ENCODE measurements at regions not wholly inside any gene's neighbourhood (a gene's known extent, or its start where the extent isn't known, plus 50 kb on each side); places are given as distances from the start of the nearest gene placed in this dataset.
"Not testable (repeated sequence)": the region's sequence is repeated elsewhere in the genome, so short reads cannot be mapped to it uniquely, and the experiment has no call there.

DNA sequence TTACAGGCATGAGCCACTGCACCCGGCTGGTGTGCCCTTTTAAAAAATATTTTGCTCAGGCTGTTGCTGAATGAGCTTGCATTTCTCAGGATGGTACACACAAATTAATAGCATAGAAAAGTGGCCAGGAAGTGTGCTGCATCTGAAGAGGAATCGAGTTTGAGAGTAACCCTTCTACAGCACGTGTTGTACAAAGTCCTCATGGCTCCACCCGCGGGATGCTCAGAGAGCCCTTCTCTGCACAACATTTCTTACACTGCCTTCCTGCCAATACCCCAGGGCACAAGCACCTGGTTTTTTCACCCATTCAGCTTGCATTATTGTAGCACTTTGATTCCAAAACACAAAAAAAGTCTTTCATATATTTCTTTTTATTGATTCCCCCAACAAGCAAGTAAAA is 90.1 kb upstream of the NEDD4L start:
- DNase-seq = no peak

DNA sequence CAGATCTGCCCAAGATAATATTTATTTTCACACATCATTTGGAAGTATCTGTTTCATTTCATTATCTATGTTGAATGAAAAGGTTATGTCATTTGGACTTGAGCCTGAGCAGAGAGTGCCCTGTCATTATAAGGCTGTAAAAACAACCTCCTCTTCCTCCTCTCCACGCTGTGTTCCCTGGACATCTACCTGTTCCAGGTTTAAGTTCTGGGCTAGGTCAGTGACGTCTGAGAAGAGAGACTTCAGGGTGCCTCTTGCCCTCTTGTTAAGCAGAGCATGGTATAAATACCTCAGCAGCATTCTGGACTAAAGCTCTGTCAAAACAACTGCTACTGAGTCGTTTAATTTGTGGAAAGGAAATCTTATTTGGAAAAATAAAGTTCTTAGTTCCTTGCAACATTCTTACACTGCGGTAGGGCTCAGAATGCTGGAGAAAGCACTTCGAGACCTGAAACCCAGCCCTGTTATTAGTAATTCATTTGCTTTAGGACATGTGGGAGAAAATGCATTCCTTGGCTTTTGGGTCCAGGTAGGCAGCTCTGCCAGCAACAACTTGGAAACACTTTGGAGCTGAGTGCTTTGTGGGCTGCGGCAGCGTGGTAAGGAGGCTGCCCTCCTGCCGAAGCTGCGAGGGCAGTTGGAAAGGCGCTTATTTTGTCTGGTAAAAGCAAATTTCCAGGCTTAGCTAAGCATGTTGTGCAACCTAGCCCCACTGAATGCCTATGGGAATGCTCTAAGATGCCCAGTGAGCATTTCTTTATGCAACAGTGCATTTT is 91.8 kb upstream of the NEDD4L start:
- no peak for DNase-seq

GRCh38 chr18:57951117-57951796 is 92.8 kb upstream of the NEDD4L start:
- no peak for DNase-seq

DNA sequence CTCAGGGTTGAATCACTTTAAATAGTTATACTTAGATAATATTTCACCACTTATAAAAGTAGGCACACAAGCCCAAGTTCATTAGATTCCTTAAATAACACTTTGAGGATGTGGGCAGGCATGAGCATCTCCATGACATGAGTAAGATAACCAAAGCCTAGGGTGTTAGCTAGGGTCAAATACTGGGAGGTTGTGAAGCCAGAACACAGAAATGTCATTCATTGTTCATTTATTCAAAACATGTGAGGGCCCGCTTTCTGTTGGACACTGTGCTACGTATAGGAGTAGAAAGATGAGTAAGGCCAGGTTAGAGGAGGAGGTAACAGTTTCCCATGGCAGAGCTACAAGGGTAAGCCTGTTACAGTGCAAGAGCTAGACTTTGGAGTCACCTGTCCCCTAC is 93.5 kb upstream of the NEDD4L start:
- no peak for DNase-seq

DNA sequence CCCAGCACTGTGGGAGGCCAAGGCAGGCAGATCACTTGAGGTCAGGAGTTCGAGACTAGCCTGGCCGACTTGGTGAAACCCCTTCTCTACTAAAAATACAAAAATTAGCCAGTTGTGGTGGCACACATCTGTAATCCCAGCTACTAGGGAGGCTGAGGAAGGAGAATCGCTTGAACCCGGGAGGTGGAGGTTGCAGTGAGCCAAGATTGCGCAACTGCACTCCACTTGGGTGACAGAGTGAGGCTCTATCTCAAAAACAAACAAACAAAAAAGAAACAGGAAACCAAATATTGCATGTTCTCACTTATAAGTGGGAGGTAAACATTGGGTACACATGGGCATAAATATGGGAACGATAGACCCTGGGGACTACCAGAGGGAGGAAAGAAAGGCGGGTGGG is 94.7 kb upstream of the NEDD4L start:
- not testable (repeated sequence) for DNase-seq

DNA sequence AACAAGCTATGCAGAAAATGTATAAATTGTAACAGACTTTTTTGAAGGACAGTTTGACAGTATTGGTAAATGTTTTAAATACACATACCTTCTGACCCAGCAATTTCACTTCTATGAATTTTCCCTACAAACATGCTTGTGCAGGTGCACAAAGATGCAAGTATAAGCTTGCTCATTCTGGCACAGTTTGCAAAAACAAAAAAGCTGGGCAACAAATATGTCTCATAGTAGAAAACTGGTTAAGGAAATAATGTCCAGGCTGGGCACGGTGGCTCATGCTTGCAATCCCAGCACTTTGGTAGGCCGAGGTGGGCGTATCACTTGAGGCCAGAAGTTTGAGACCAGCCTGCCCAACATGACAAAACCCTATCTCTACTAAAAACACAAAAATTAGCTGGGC is 96.9 kb upstream of the NEDD4L start:
- no peak for DNase-seq

GRCh38 chr18:57943723-57944122 is 100.3 kb upstream of the NEDD4L start:
- no peak for DNase-seq

DNA sequence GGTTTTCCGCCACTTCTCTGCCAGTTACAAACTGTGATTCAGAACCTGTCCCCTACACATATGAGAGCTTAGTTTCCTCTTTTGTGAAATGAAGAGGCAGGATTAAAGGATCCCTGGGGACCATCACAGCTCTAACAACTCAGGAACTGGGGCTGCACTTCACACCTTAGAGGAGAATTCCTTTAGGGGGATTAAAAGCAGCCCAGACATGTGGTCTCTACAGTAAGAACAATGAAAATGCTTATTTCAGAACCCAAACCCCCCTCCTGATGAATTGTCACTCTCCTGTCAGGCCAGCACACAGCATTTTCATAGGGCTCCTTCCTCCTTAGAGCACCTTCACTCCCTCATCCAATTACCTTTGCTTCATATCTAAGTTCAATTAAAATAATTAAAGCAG is 101.5 kb upstream of the NEDD4L start:
- no peak for DNase-seq

- no peak for DNase-seq
Observed at GRCh38 chr18:57941841-57942489, 102.1 kb upstream of the NEDD4L start.

DNA sequence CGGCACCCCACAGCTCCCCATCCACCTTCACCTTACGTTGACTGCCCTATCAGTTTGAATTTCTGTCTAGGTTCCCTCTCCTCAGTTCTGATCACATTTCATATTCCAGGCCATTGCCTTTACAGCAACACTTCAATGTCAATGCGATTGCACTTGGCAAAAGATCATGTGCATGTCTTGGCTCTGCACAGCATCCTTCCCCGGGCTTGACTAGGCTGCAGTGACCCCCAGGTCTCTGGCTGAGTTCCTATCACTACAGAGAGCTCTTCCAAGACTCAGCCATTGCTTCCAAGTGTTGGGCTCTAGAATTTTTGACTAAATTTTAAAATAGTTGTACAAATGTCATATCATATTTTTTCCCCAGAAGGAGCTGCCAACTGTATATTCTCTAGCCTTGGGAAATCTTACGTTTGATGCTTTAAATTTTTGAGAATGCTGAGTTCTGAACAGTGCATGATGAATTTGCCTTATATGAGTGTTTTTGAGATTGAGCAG is 103.8 kb upstream of the NEDD4L start:
- no peak for DNase-seq

GRCh38 chr18:57934375-57934774 is 109.7 kb upstream of the NEDD4L start:
- not testable (repeated sequence) for DNase-seq

DNA sequence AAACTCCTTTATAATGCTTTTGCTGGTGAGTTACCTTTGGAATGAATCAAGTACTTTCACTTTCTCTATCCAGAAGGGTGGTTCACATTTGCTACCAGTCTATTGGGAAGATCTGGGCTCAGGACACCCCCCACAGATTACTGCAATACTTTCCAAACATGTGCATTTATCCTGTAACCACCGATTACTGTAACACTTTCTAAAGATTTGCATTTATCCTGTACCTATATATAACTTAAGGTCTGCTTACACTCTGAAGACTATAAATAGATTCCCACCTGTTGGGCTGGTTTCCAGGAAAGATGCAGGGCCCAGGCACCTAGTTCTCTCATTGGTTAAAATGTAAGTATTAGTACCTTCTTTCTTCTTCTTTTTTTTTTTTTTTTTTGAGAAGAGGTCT is 113.0 kb upstream of the NEDD4L start:
- DNase-seq = no peak

DNA sequence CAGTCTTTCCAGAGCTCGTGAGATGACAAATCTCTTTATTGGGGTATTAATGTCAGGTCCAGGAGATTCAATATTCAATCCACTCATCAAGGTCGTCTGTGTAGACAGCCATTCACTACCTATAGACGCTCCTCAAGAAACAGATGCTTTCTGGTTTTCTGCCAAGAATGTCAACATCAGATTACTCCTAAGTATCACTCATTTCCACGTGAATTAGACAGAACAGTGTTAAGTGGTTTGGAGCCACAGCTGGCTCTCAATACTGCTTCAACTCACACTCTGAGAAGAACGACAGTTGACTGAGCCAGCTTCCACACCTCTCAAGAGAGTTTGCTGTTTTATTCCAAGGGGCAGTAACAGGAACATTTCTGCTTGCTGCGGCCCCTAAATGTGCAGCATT is 113.5 kb upstream of the NEDD4L start:
- no peak for DNase-seq

- no peak for DNase-seq
Observed at GRCh38 chr18:57929922-57930321, 114.1 kb upstream of the NEDD4L start.

DNA sequence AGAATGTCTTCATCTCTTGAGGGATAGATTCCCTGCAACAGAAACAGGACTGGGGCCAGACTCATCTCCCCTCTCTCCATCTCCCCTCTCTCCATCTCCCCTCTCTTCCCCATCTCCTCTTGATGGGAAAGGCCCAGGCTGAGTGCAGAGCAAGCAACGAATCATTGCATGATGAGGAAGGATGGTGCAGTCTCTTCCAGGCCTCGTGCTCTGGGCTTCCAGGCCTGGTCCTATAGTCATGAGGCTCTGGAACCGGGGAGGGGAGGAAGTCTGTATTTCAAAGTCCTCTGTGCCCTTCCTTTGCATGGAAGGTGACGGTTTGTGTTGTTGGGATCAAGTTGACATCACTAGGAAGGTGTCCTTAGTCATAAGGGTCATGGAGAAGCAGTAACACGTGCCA is 115.6 kb upstream of the NEDD4L start:
- no peak for DNase-seq

DNA sequence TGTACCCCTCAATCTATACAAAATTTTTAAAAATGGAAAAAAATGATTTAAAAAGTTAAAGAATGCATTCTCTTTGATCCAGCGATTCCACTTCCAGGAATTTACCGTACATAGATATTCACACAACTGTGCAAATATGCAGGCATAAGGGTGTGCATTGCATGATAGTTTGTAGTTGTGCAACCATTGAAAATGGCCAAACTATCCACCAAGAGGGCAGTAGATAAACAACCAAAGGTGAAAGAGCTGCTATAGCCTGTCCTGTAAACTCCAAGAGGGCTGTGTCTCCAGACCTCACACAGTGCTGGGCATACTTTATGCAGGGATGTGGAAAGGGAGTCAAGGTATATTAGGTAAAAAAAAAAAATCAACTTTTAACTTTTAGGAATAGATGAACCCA is 116.5 kb upstream of the NEDD4L start:
- no peak for DNase-seq

- no peak for DNase-seq
Observed at GRCh38 chr18:57925706-57926105, 118.3 kb upstream of the NEDD4L start.

GRCh38 chr18:57923611-57924010 is 120.4 kb upstream of the NEDD4L start:
- DNase-seq = no peak

- no peak for DNase-seq
Observed at GRCh38 chr18:57922885-57923284, 119.8 kb upstream of the ATP8B1 start.

GRCh38 chr18:57921708-57922107 is 118.6 kb upstream of the ATP8B1 start:
- no peak for DNase-seq

DNA sequence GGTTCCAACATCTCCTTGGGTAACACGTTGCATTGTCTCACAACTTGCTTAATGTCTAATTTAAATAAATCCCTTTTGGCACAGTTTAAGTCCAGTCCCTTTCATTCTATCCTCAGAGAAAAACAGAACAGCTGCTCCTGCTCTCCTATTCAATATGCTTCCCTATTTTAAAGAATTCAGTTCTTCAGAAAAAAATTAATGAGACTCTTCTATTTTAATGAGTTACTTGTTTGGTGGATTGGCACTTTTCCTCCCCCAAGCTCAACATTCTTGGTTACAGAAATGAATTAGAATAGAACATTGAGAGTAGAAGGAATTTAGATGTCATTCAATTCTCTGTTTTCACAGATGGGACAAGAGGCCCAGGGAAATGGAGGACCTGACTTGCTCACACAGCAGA is 116.9 kb upstream of the ATP8B1 start:
- DNase-seq = no peak

DNA sequence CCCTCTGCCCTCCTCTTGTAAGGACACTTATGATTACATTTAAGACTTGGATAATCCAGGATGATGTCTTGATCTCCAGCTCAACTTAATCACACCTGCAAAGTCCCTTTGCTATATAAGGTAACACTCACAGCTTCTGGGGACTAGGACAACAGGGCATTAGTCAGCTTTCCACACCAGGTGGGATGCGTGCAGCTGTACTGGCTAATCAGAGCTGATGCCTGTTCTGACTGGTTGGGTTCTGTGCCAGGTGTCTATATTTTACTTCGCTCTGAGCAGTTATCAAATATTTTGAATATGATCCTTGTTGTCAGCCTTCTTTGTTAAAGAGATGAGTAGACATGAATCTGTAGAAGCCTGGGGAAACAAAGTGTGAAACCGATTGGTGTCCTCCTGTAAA is 115.5 kb upstream of the ATP8B1 start:
- no peak for DNase-seq

DNA sequence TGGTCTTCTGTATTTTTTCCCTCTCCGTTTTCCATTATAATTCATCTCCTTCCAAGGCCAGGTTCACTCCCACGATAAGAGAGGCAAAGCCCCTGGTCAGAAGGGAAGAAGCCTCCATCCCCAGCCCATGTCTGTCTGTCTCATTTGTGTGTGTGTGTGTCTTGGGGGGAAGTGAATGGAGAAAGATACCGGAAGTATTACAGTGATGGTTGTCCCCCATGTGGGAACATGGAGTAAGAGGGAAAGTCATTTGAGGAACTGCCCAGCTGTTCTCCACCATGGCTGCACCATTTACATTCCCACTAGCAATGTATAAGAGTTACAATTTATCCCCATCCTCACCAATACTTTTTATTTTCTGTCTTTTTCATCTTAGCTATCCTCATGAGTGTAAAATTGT is 113.6 kb upstream of the ATP8B1 start:
- DNase-seq = no peak
